Astrocyte (in vitro differentiated cells and primary cell): ENCODE measurements at regions not wholly inside any gene's neighbourhood (a gene's known extent, or its start where the extent isn't known, plus 50 kb on each side); places are given as distances from the start of the nearest gene placed in this dataset.

ENCODE experiments used
- DNase-seq: peaks from one replicate; pipeline ENCODE4 v3.0.0-alpha.2; 2010; ENCODE audit warnings: low read depth
- FAIRE-seq: peaks from 2 replicates; lab custom pipeline; 2011; peaks lifted over from hg19 to GRCh38; lab: Jason Lieb, UNC
- H2AFZ ChIP-seq: 2 replicates; pipeline ENCODE4 v1.6.0; 2012; ENCODE audit warnings: low read depth, low read length, inconsistent platforms
- H3K27ac ChIP-seq: 2 replicates; pipeline ENCODE4 v1.5.1; 2011; ENCODE audit warnings: low read depth, low read length, inconsistent platforms
- H3K27me3 ChIP-seq: 2 replicates; pipeline ENCODE4 v1.6.0; 2011; ENCODE audit warnings: low read length, inconsistent platforms; ENCODE audit not compliant: insufficient read depth
- H3K36me3 ChIP-seq: 2 replicates; pipeline ENCODE4 v1.5.1; 2011; ENCODE audit warnings: low read length, inconsistent platforms; ENCODE audit not compliant: insufficient read depth
- H3K4me1 ChIP-seq: 2 replicates; pipeline ENCODE4 v1.5.1; 2011; ENCODE audit warnings: low read length, inconsistent platforms; ENCODE audit not compliant: insufficient read depth
- H3K4me2 ChIP-seq: 2 replicates; pipeline ENCODE4 v1.6.0; 2012; ENCODE audit warnings: low read length, inconsistent platforms
- H3K4me3 ChIP-seq: 2 replicates; pipeline ENCODE4 v1.5.1; 2011; ENCODE audit warnings: low read depth, mild to moderate bottlenecking, low read length, inconsistent platforms; ENCODE audit not compliant: insufficient read depth
- H3K79me2 ChIP-seq: 2 replicates; pipeline ENCODE4 v1.6.0; 2012; ENCODE audit warnings: mild to moderate bottlenecking, low read length, inconsistent platforms; ENCODE audit not compliant: insufficient read depth
- H3K9ac ChIP-seq: 2 replicates; pipeline ENCODE4 v1.6.0; 2012; ENCODE audit warnings: mild to moderate bottlenecking, low read length, inconsistent platforms
- H3K9me3 ChIP-seq: 2 replicates; pipeline ENCODE4 v1.5.1; 2012; ENCODE audit warnings: low read depth, mild to moderate bottlenecking, low read length, inconsistent platforms; ENCODE audit not compliant: insufficient read depth
- H4K20me1 ChIP-seq: 2 replicates; pipeline ENCODE4 v1.6.0; 2012; ENCODE audit warnings: low read length, inconsistent platforms; ENCODE audit not compliant: insufficient read depth
- H3K27ac Mint-ChIP-seq: one replicate; pipeline ENCODE4 v1.8.0; 2021; ENCODE audit warnings: mild to moderate bottlenecking, mixed read lengths; ENCODE audit not compliant: unreplicated experiment
- H3K27me3 Mint-ChIP-seq: one replicate; pipeline ENCODE4 v1.8.0; 2021; ENCODE audit warnings: low read depth, mixed read lengths; ENCODE audit not compliant: unreplicated experiment
- H3K36me3 Mint-ChIP-seq: one replicate; pipeline ENCODE4 v1.8.0; 2021; ENCODE audit warnings: low read depth, mixed read lengths; ENCODE audit not compliant: unreplicated experiment
- H3K4me1 Mint-ChIP-seq: one replicate; pipeline ENCODE4 v1.8.0; 2021; ENCODE audit warnings: low read depth, mixed read lengths; ENCODE audit not compliant: unreplicated experiment
- H3K4me3 Mint-ChIP-seq: one replicate; pipeline ENCODE4 v1.8.0; 2021; ENCODE audit warnings: mild to moderate bottlenecking, moderate library complexity, mixed read lengths; ENCODE audit not compliant: unreplicated experiment
- H3K9me3 Mint-ChIP-seq: one replicate; pipeline ENCODE4 v1.8.0; 2021; ENCODE audit warnings: mild to moderate bottlenecking, mixed read lengths; ENCODE audit not compliant: unreplicated experiment
- EZH2 ChIP-seq: IDR thresholded peaks from 2 replicates; pipeline ENCODE4 v1.6.1; 2012; ENCODE audit warnings: mild to moderate bottlenecking, low read length, inconsistent platforms; ENCODE audit not compliant: insufficient read depth
- TF ChIP-seq, protein P1 (sequence below): IDR thresholded peaks from 2 replicates; pipeline ENCODE4 v1.5.1; 2011; ENCODE audit warnings: low read depth, mild to moderate bottlenecking, inconsistent platforms, low read length, moderate library complexity; ENCODE audit not compliant: insufficient read depth

DNA sequence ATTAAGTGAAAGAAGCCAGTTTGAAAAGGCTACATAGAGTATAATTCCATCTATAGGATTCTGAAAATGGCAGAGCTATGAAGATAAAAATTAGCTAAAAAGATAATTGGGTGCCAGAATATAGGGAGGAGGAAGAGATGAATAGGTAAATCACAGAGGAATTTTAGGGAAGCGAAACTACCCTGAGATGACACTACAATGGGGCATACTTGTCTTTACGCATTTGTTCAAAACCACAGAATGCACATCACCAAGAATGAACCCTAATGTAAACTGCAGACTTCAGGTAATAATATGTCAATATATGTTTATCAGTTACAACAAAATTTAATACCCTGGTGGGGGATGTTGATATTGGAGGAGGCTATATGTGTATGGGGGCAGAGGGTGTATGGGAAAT is 1342.9 kb downstream of the ADGRL3 start:
- H3K4me3 ChIP-seq: no peak overlapping the region
- H3K9me3 ChIP-seq: no peaks in the 10 kb centered on the region
- H3K4me1 Mint-ChIP-seq: no peaks in the 10 kb centered on the region
- no peak overlapping the region for H2AFZ ChIP-seq
- no peaks in the 10 kb centered on the region for H3K27me3 Mint-ChIP-seq
- H3K36me3 ChIP-seq: no peaks in the 10 kb centered on the region
- no peaks in the 10 kb centered on the region for H4K20me1 ChIP-seq
- no peak overlapping the region for H3K9ac ChIP-seq
- no peak overlapping the region for H3K4me3 Mint-ChIP-seq
- H3K9me3 Mint-ChIP-seq: peaks cover 5% of the 10 kb centered on the region
- no peak for FAIRE-seq
- no peak overlapping the region for H3K27ac Mint-ChIP-seq
- no peaks in the 10 kb centered on the region for H3K36me3 Mint-ChIP-seq
- TF ChIP-seq, protein P1, sequence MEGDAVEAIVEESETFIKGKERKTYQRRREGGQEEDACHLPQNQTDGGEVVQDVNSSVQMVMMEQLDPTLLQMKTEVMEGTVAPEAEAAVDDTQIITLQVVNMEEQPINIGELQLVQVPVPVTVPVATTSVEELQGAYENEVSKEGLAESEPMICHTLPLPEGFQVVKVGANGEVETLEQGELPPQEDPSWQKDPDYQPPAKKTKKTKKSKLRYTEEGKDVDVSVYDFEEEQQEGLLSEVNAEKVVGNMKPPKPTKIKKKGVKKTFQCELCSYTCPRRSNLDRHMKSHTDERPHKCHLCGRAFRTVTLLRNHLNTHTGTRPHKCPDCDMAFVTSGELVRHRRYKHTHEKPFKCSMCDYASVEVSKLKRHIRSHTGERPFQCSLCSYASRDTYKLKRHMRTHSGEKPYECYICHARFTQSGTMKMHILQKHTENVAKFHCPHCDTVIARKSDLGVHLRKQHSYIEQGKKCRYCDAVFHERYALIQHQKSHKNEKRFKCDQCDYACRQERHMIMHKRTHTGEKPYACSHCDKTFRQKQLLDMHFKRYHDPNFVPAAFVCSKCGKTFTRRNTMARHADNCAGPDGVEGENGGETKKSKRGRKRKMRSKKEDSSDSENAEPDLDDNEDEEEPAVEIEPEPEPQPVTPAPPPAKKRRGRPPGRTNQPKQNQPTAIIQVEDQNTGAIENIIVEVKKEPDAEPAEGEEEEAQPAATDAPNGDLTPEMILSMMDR: no peak
- no peak for TF ChIP-seq EZH2
- H3K4me2 ChIP-seq: no peak overlapping the region
- H3K27me3 ChIP-seq: no peaks in the 10 kb centered on the region
- DNase-seq: no peak
- no peaks in the 10 kb centered on the region for H3K79me2 ChIP-seq
- no peaks in the 10 kb centered on the region for H3K4me1 ChIP-seq
- no peak overlapping the region for H3K27ac ChIP-seq

DNA sequence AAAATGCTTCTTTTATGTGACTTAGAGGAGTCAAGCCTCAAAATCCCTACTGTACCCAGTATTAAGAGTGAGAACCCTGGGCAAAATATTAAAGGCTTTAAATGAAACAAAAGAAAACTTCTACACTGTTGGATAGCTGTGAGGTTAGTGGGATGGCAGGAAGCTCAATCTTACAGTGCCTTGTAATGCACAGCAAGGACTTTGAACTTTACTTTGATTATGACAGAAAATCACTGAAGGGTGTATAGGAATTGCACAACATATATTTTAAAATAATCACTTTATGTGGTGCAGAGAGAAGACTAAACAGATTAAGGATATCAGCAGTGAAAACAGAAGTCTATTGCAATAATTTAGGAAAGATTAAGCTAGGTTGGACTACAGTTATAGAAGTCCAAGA is 1333.4 kb downstream of the ADGRL3 start:
- no peak overlapping the region for H3K27ac Mint-ChIP-seq
- H3K36me3 Mint-ChIP-seq: no peaks in the 10 kb centered on the region
- Histone ChIP-seq H3K27ac (no peak overlapping the region), H3K4me3 (no peak overlapping the region), H3K27me3 (no peaks in the 10 kb centered on the region), H3K4me2 (no peak overlapping the region), H3K4me1 (no peaks in the 10 kb centered on the region), H3K9me3 (no peaks in the 10 kb centered on the region), H4K20me1 (no peaks in the 10 kb centered on the region), H2AFZ (no peak overlapping the region), H3K36me3 (no peaks in the 10 kb centered on the region), H3K9ac (no peak overlapping the region), H3K79me2 (no peaks in the 10 kb centered on the region)
- TF ChIP-seq EZH2: no peak
- TF ChIP-seq, protein P1: no peak
- no peak overlapping the region for H3K4me3 Mint-ChIP-seq
- FAIRE-seq (no peak), DNase-seq (no peak)
- H3K4me1 Mint-ChIP-seq: peaks cover 7% of the 10 kb centered on the region
- no peaks in the 10 kb centered on the region for H3K27me3 Mint-ChIP-seq
- H3K9me3 Mint-ChIP-seq: peaks cover 4% of the 10 kb centered on the region

DNA sequence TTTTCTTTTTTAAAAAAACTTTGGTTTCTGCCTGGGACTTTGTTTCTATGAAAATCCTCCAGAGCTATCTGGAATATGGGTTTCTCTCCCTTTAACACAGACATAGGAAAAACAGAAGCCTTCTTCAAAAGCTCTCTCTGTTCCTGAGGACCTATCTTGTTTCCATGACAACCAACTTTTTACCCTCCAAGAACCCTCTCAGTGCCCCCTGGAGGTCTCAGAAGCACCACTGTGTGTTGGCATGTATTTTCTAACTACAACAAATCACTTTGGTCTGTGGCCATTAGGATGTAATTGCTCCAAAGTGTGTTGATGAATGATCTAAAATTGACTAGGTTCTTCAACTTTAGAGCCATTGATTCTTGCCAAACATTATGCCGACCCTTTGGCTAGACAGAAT is 1331.6 kb downstream of the ADGRL3 start:
- H3K4me2 ChIP-seq: no peak overlapping the region
- Mint-ChIP-seq H3K36me3 (no peaks in the 10 kb centered on the region), H3K27ac (no peak overlapping the region), H3K4me1 (peaks cover 7% of the 10 kb centered on the region), H3K27me3 (no peaks in the 10 kb centered on the region), H3K4me3 (no peak overlapping the region), H3K9me3 (peaks cover 1% of the 10 kb centered on the region)
- H2AFZ ChIP-seq: no peak overlapping the region
- no peaks in the 10 kb centered on the region for H3K36me3 ChIP-seq
- H3K27ac ChIP-seq: no peak overlapping the region
- H3K27me3 ChIP-seq: no peaks in the 10 kb centered on the region
- no peaks in the 10 kb centered on the region for H3K4me1 ChIP-seq
- no peaks in the 10 kb centered on the region for H3K79me2 ChIP-seq
- FAIRE-seq (no peak), DNase-seq (no peak)
- TF ChIP-seq, protein P1: no peak
- TF ChIP-seq EZH2: no peak
- H3K9me3 ChIP-seq: no peaks in the 10 kb centered on the region
- H3K4me3 ChIP-seq: no peak overlapping the region
- no peaks in the 10 kb centered on the region for H4K20me1 ChIP-seq
- H3K9ac ChIP-seq: no peak overlapping the region
